ENCODE measurements at regions not wholly inside any gene's neighbourhood (a gene's known extent, or its start where the extent isn't known, plus 50 kb on each side); places are given as distances from the start of the nearest gene placed in this dataset.

- H3K27ac Mint-ChIP-seq = no peak overlapping the region
- Histone ChIP-seq H2BK12ac (ENCODE audit: insufficient read length, low read depth, low read length) (no peak overlapping the region), H3K79me1 (ENCODE audit: insufficient read depth, low read depth, low read length, poor library complexity, severe bottlenecking) (no peaks in the 10 kb centered on the region), H3K23ac (ENCODE audit: insufficient read length, low read depth, low read length) (no peak overlapping the region), H3K79me2 (ENCODE audit: insufficient read depth, low read length) (no peaks in the 10 kb centered on the region), H4K20me1 (ENCODE audit: control insufficient read depth, insufficient read depth, insufficient read length) (no peaks in the 10 kb centered on the region), H4K8ac (replicated peaks; ENCODE audit: insufficient read length, low read depth, low read length) (no peak overlapping the region), H3K18ac (ENCODE audit: insufficient read length, low read depth, low read length) (no peak overlapping the region), H2BK5ac (ENCODE audit: insufficient read length, low read length) (no peak overlapping the region), H2AK5ac (ENCODE audit: insufficient read length, low read length) (no peak overlapping the region), H3K4me2 (ENCODE audit: insufficient read depth, insufficient read length, low read length) (no peak overlapping the region), H3K4me1 (ENCODE audit: insufficient read depth, low read length) (no peaks in the 10 kb centered on the region), H2BK20ac (ENCODE audit: low read depth, low read length, poor library complexity, severe bottlenecking) (no peak overlapping the region), H3K23me2 (ENCODE audit: insufficient read length, low read depth, low read length, poor library complexity, severe bottlenecking) (no peaks in the 10 kb centered on the region), H3K9me3 (ENCODE audit: control insufficient read depth, low read depth, low read length) (no peaks in the 10 kb centered on the region), H3K56ac (ENCODE audit: insufficient read length, low read depth, low read length) (no peak overlapping the region), H3K27ac (ENCODE audit: insufficient read length, low read depth, low read length) (no peak overlapping the region), H2AFZ (ENCODE audit: low read length) (no peak overlapping the region), H2BK120ac (ENCODE audit: low read depth, low read length, poor library complexity, severe bottlenecking) (no peak overlapping the region), H3K27me3 (ENCODE audit: insufficient read depth, low read length) (no peaks in the 10 kb centered on the region), H3T11ph (ENCODE audit: low read length) (no peak overlapping the region), H3K4ac (ENCODE audit: low read depth, low read length) (no peak overlapping the region), H4K5ac (ENCODE audit: insufficient read length, low read depth, low read length) (no peak overlapping the region), H3K9ac (ENCODE audit: extremely low read depth, insufficient read length, low read length) (no peak overlapping the region), H2BK15ac (ENCODE audit: low read depth, low read length) (no peak overlapping the region), H3K14ac (ENCODE audit: insufficient read depth, low read length) (no peak overlapping the region), H4K91ac (ENCODE audit: insufficient read length, low read depth, low read length) (no peak overlapping the region)
- no peaks in the 10 kb centered on the region for H3K4me1 Mint-ChIP-seq
- TF ChIP-seq, protein P1, sequence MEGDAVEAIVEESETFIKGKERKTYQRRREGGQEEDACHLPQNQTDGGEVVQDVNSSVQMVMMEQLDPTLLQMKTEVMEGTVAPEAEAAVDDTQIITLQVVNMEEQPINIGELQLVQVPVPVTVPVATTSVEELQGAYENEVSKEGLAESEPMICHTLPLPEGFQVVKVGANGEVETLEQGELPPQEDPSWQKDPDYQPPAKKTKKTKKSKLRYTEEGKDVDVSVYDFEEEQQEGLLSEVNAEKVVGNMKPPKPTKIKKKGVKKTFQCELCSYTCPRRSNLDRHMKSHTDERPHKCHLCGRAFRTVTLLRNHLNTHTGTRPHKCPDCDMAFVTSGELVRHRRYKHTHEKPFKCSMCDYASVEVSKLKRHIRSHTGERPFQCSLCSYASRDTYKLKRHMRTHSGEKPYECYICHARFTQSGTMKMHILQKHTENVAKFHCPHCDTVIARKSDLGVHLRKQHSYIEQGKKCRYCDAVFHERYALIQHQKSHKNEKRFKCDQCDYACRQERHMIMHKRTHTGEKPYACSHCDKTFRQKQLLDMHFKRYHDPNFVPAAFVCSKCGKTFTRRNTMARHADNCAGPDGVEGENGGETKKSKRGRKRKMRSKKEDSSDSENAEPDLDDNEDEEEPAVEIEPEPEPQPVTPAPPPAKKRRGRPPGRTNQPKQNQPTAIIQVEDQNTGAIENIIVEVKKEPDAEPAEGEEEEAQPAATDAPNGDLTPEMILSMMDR (conservative IDR thresholded peaks at IDR 0.05) = no peak
- no peak overlapping the region for H3K4me3 Mint-ChIP-seq
- H3K36me3 Mint-ChIP-seq (ENCODE audit: insufficient read depth in 1 of 3, low read depth in 3 of 3) = no peaks in the 10 kb centered on the region
- no CpG with 5 or more reads among the region's 2 CpGs for WGBS (ENCODE audit: extremely low coverage, insufficient read length, low lambda C conversion rate)
- no peaks in the 10 kb centered on the region; the same call in 1 of the 2 replicates for H3K27me3 Mint-ChIP-seq (ENCODE audit: low read depth)
- no peaks in the 10 kb centered on the region for H3K9me3 Mint-ChIP-seq
- no peak for DNase-seq
Measured at GRCh38 chr6:122297010-122297409, 102.4 kb upstream of the HSF2 start.

Measured in H9 (cell line).